Hepatocyte (in vitro differentiated cells): ENCODE measurements at regions not wholly inside any gene's neighbourhood (a gene's known extent, or its start where the extent isn't known, plus 50 kb on each side); places are given as distances from the start of the nearest gene placed in this dataset.

Experiments used
- EZH2 ChIP-seq: fragments of 200-600 bp; sonication (generic); IDR thresholded peaks from 2 replicates; pipeline ENCODE4 v1.6.1; 2016; ENCODE audit warnings: antibody characterized with exemption, mild to moderate bottlenecking, borderline replicate concordance
- EZH2phosphoT487 ChIP-seq: fragments of 200-600 bp; sonication (generic); IDR thresholded peaks from one replicate; pipeline ENCODE4 v1.6.1; 2018; ENCODE audit warnings: antibody characterized with exemption, mild to moderate bottlenecking, low read depth, moderate library complexity; ENCODE audit not compliant: unreplicated experiment, severe bottlenecking
- TF ChIP-seq, protein P1 (sequence below): fragments of 200-600 bp; sonication (generic); IDR thresholded peaks from 2 replicates; pipeline ENCODE4 v1.5.1; 2016; ENCODE audit warnings: antibody characterized with exemption, mild to moderate bottlenecking; ENCODE audit not compliant: poor library complexity

DNA sequence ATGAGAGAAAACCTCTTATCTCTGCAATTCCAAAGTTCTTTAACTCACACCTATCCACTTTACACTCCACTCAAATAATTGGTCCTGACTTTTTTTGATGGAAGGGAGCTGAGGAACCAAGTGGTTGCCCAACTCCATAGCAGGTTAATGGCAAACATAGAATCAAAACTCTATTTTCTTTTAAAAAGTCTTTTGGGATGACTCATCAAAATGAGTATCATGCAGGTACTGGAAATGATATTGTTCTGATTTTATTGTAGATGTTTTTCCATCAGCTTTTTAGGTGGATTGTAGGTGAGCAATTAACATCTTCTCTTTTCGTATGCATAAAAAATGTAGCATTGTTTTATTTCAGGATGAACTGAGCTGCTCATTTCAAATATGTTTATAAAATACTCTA is 239.5 kb downstream of the SATB1 start:
- no peak for TF ChIP-seq EZH2
- TF ChIP-seq, protein P1, sequence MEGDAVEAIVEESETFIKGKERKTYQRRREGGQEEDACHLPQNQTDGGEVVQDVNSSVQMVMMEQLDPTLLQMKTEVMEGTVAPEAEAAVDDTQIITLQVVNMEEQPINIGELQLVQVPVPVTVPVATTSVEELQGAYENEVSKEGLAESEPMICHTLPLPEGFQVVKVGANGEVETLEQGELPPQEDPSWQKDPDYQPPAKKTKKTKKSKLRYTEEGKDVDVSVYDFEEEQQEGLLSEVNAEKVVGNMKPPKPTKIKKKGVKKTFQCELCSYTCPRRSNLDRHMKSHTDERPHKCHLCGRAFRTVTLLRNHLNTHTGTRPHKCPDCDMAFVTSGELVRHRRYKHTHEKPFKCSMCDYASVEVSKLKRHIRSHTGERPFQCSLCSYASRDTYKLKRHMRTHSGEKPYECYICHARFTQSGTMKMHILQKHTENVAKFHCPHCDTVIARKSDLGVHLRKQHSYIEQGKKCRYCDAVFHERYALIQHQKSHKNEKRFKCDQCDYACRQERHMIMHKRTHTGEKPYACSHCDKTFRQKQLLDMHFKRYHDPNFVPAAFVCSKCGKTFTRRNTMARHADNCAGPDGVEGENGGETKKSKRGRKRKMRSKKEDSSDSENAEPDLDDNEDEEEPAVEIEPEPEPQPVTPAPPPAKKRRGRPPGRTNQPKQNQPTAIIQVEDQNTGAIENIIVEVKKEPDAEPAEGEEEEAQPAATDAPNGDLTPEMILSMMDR, result no peak
- no peak for TF ChIP-seq EZH2phosphoT487
